ENCODE measurements at regions not wholly inside any gene's neighbourhood (a gene's known extent, or its start where the extent isn't known, plus 50 kb on each side); places are given as distances from the start of the nearest gene placed in this dataset.

- TF ChIP-seq CTCF (IDR thresholded peaks at IDR 0.05; ENCODE audit: insufficient read depth, low read depth, low read length, missing control alignments): no peak
- no peak for DNase-seq (ENCODE audit: low read depth)
- H3K4me3 ChIP-seq (ENCODE audit: low read length): no peak overlapping the region
Observed at GRCh38 chr2:129181433-129181832, 798.0 kb upstream of the RAB6C start.

- TF ChIP-seq CTCF (IDR thresholded peaks at IDR 0.05; ENCODE audit: insufficient read depth, low read depth, low read length, missing control alignments): no peak
- no peak for DNase-seq (ENCODE audit: low read depth)
- H3K4me3 ChIP-seq (ENCODE audit: low read length): no peak overlapping the region
Observed at GRCh38 chr2:129181963-129182362, 797.5 kb upstream of the RAB6C start.

DNA sequence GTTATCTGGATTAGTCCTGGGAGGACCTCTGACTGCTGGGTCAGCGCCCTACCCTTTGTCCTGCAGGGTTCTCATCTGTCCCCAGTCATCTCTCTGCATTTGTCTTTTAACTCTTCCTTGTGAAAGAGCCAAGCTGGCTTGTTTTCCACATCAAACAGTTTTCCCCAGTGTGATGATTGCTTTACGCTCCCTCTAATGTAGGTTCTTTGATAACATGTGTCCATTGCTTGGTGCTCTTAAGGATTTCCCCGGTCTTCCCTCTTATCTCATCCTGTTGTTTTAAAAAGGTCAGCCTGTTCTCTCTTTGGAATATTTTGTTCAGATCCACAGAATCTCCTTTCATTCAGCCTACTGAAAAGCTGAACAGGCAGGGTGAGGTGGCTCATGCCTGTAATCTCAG, 792.1 kb upstream of the RAB6C start:
- H3K4me3 ChIP-seq (ENCODE audit: low read length): no peak overlapping the region
- DNase-seq (ENCODE audit: low read depth): no peak
- no peak for TF ChIP-seq CTCF (IDR thresholded peaks at IDR 0.05; ENCODE audit: insufficient read depth, low read depth, low read length, missing control alignments)

DNA sequence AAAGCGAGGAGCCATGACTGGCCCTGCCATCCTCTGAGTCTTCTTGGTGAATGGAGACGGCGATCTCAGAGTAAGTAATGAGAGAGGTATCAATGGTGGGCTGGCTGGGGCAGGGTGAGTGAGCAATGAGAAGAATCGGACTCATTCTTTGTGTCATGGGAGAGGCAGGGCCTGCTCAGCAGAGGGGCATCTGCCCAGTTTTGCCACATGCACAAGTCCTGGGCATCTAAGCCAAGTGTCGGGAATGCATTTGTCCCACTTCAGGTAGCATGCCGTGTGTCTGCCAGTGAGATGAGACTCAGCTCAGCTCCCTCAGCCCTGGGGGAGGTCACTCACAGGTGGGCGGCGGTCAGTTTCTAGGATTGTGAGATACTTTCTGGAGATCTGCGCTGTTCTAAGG, 791.0 kb upstream of the RAB6C start:
- DNase-seq (ENCODE audit: low read depth): no peak
- TF ChIP-seq CTCF (IDR thresholded peaks at IDR 0.05; ENCODE audit: insufficient read depth, low read depth, low read length, missing control alignments): no peak

GRCh38 chr2:129189617-129190319, 789.7 kb upstream of the RAB6C start:
- no peak overlapping the region for H3K4me3 ChIP-seq (ENCODE audit: low read length)
- no peak for DNase-seq (ENCODE audit: low read depth)
- no peak for TF ChIP-seq CTCF (IDR thresholded peaks at IDR 0.05; ENCODE audit: insufficient read depth, low read depth, low read length, missing control alignments)

More for the DNA sequence above, 791.0 kb upstream of the RAB6C start:
- H3K4me3 ChIP-seq (ENCODE audit: low read length): no peak overlapping the region

GRCh38 chr2:129190494-129190893, 789.0 kb upstream of the RAB6C start:
- no peak for TF ChIP-seq CTCF (IDR thresholded peaks at IDR 0.05; ENCODE audit: insufficient read depth, low read depth, low read length, missing control alignments)
- no peak for DNase-seq (ENCODE audit: low read depth)
- H3K4me3 ChIP-seq (ENCODE audit: low read length): no peak overlapping the region

DNA sequence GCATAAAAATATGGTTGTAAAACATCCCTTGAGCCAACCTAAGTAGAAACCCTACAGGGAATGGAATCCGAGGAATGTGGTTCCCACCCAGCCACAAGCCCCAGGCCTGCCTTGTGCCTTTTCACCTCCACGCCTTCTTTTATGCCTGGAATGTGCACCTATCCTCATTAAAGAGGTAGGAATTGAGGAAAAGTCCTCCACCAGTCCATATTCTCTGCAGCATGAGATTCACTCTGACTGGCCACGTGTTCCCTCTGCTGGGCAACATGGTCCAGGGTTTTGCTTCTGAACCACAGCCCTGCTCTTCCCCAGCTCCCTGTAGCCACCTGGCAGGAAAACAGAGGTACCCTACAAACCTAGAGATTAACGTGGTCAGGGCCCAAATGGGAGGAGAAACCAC, 787.9 kb upstream of the RAB6C start:
- DNase-seq (ENCODE audit: low read depth): peak; percentile 49
- TF ChIP-seq CTCF (IDR thresholded peaks at IDR 0.05; ENCODE audit: insufficient read depth, low read depth, low read length, missing control alignments): no peak
- H3K4me3 ChIP-seq (ENCODE audit: low read length): no peak overlapping the region

All from epithelial cell of esophagus (primary cell).